K562 (cell line): ENCODE measurements at regions not wholly inside any gene's neighbourhood (a gene's known extent, or its start where the extent isn't known, plus 50 kb on each side); places are given as distances from the start of the nearest gene placed in this dataset.

ENCODE experiments used
- ATAC-seq: fragments of 200-7000 bp; cut with Tn5 transposase; 3 replicates; pipeline ENCODE4 v1.9.1; 2020; ENCODE audit warnings: moderate library complexity
- BruUV-seq: library from RNA; stranded (reverse); fragments of 400-500 nt; replicated peaks from 2 replicates; lab custom pipeline; 2021; lab: Mats Ljungman, UMichigan
- CTCF ChIA-PET: fragments of 300-600 bp; formaldehyde crosslinking; extraction: SDS; loops from one replicate; lab custom pipeline; 2021; ENCODE audit warnings: low intra/inter-chr PET ratio; lab: Yijun Ruan, JAX
- POLR2A ChIA-PET: fragments of 300-600, 350-650 bp; sonication (Branson Sonifier 250); formaldehyde crosslinking; extraction: SDS; loops from one replicate; lab custom pipeline; 2021; ENCODE audit warnings: antibody characterized with exemption, inconsistent platforms; lab: Yijun Ruan, JAX
- DNase-seq, 4 experiments: peaks; one replicate each; pipeline versions ENCODE4 v3.0.0 to v3.0.0-alpha.2; 2011 to 2018; ENCODE audit warnings: low spot score in 3 of 4, mixed read lengths in 3 of 4; ENCODE audit errors: extremely low read depth in 1 of 4
- FAIRE-seq: peaks from 2 replicates; lab custom pipeline; 2011; peaks lifted over from hg19 to GRCh38; lab: Jason Lieb, UNC
- H2AFZ ChIP-seq: 2 replicates; pipeline ENCODE4 v1.6.0; 2011; ENCODE audit warnings: low read depth, low read length, control low read depth, inconsistent platforms
- H3K27ac ChIP-seq: fragments of 200-600 bp; 3 replicates; pipeline ENCODE4 v1.8.0; 2011; ENCODE audit warnings: low read depth, mild to moderate bottlenecking, control low read depth, inconsistent platforms, low read length, moderate library complexity, mixed read lengths; ENCODE audit errors: extremely low read depth
- H3K27me3 ChIP-seq, 2 experiments: fragments of 300-600 bp in 1 of 2; 2 replicates in 1 of 2; 3 replicates in 1 of 2; pipeline versions ENCODE4 v1.6.0 to v1.8.0; 2011; ENCODE audit warnings: inconsistent platforms in 2 of 2, low read length in 2 of 2, mild to moderate bottlenecking in 1 of 2, mixed read lengths in 1 of 2, moderate library complexity in 1 of 2; ENCODE audit not compliant: control insufficient read depth in 2 of 2, insufficient read depth in 2 of 2
- H3K36me3 ChIP-seq: fragments of 300-600 bp; 3 replicates; pipeline ENCODE4 v1.8.0; 2011; ENCODE audit warnings: mild to moderate bottlenecking, low read length, inconsistent platforms; ENCODE audit not compliant: control insufficient read depth, insufficient read depth
- H3K4me1 ChIP-seq, 2 experiments: fragments of 200-600 bp in 1 of 2; replicated peaks in 1 of 2; 2 replicates in 1 of 2; 3 replicates in 1 of 2; pipeline versions ENCODE4 v1.5.1 to v1.8.0; 2011; ENCODE audit warnings: inconsistent platforms in 2 of 2, low read length in 2 of 2, mild to moderate bottlenecking in 1 of 2, mixed read lengths in 1 of 2, moderate library complexity in 1 of 2; ENCODE audit not compliant: control insufficient read depth in 2 of 2, insufficient read depth in 2 of 2
- H3K4me2 ChIP-seq: 2 replicates; pipeline ENCODE4 v1.6.1; 2011; ENCODE audit warnings: low read length, control low read depth, inconsistent platforms, mixed read lengths; ENCODE audit not compliant: insufficient read depth
- H3K4me3 ChIP-seq: fragments of 200-600 bp; sonication (generic), shearing (Covaris generic); 2 replicates; pipeline ENCODE4 v1.5.1; 2016; ENCODE audit warnings: control low read depth, inconsistent platforms
- H3K79me2 ChIP-seq: fragments of 200-600 bp; 3 replicates; pipeline ENCODE4 v1.8.0; 2011; ENCODE audit warnings: low read length, inconsistent platforms; ENCODE audit not compliant: control insufficient read depth, insufficient read depth
- H3K9ac ChIP-seq, 2 experiments: 2 replicates each; pipeline versions ENCODE4 v1.6.0 to v1.6.1; 2011; ENCODE audit warnings: low read depth in 2 of 2, low read length in 2 of 2, control low read depth in 1 of 2, inconsistent platforms in 1 of 2, mild to moderate bottlenecking in 1 of 2, mixed read lengths in 1 of 2; ENCODE audit not compliant: insufficient read depth in 1 of 2
- H3K9me1 ChIP-seq: one replicate; pipeline ENCODE4 v1.6.0; 2011; ENCODE audit warnings: inconsistent platforms, mild to moderate bottlenecking, low read length, moderate library complexity; ENCODE audit not compliant: control insufficient read depth, insufficient read depth
- H3K9me3 ChIP-seq: replicated peaks from 2 replicates; pipeline ENCODE4 v1.5.1; 2011; ENCODE audit warnings: low read depth, low read length, inconsistent platforms; ENCODE audit not compliant: control insufficient read depth, insufficient read depth
- H4K20me1 ChIP-seq: replicated peaks from 2 replicates; pipeline ENCODE4 v1.6.1; 2011; ENCODE audit warnings: low read length, inconsistent platforms, mixed read lengths; ENCODE audit not compliant: control insufficient read depth, insufficient read depth
- ARID2 ChIP-seq: fragments of 450-650 bp; IDR thresholded peaks from 2 replicates; pipeline ENCODE4 v1.6.1; 2017; ENCODE audit warnings: antibody characterized with exemption, mild to moderate bottlenecking
- CGGBP1 ChIP-seq: fragments of 250-450 bp; sonication (Bioruptor Pico); IDR thresholded peaks from 2 replicates; pipeline ENCODE4 v1.9.0; 2021; ENCODE audit warnings: mild to moderate bottlenecking
- HBP1 ChIP-seq: fragments of 450-650 bp; formaldehyde crosslinking; IDR thresholded peaks from 2 replicates; pipeline ENCODE4 v1.4.0; 2022; ENCODE audit warnings: missing genetic modification characterization
- MBD2 ChIP-seq: sonication (generic); IDR thresholded peaks from 2 replicates; pipeline ENCODE4 v1.6.1; 2016; ENCODE audit warnings: low read depth, borderline replicate concordance
- POLR2H ChIP-seq: IDR thresholded peaks from 2 replicates; pipeline ENCODE4 v1.6.1; 2016; ENCODE audit warnings: missing genetic modification characterization, low read depth, mild to moderate bottlenecking, control low read depth, missing compliant biosample characterization, moderate library complexity
- SAFB ChIP-seq: fragments of 200-400 bp; formaldehyde crosslinking; IDR thresholded peaks from 2 replicates; pipeline ENCODE4 v1.6.1; 2017; ENCODE audit warnings: low read depth, low read length, borderline replicate concordance
- SAP30 ChIP-seq: fragments of 200-600 bp; sonication (generic); IDR thresholded peaks from 2 replicates; pipeline ENCODE4 v1.6.1; 2012; ENCODE audit warnings: borderline replicate concordance, low read depth, mild to moderate bottlenecking, moderate library complexity, low read length, control low read depth, inconsistent platforms; ENCODE audit not compliant: insufficient read depth, poor library complexity, severe bottlenecking
- ZBTB12 ChIP-seq: fragments of 250-450 bp; sonication (Bioruptor Pico); IDR thresholded peaks from 2 replicates; pipeline ENCODE4 v1.4.0; 2020
- ZNF512 ChIP-seq: IDR thresholded peaks from 2 replicates; pipeline ENCODE4 v1.6.1; 2016; ENCODE audit warnings: missing genetic modification characterization, missing compliant biosample characterization
- WGBS: fragments of 100-300 bp; shearing (Covaris generic); methylation state at CpG from one replicate; pipeline ENCODE4 v1.1.6; 2016; ENCODE audit warnings: low coverage, mixed read lengths; ENCODE audit not compliant: insufficient coverage; ENCODE audit errors: missing lambda C conversion rate; 5-methylcytosine and 5-hydroxymethylcytosine counted together
- in situ Hi-C: fragments of 300-500 bp; cut with MboI; formaldehyde crosslinking; loops from 4 replicates; pipeline ENCODE4 v1.15.0; 2018; ENCODE audit warnings: inconsistent platforms, mixed read lengths
- intact Hi-C: fragments of 100-400 bp; cut with micrococcal nuclease; formaldehyde crosslinking; loops from 2 replicates; pipeline ENCODE4 v1.14.2; 2022
- TF ChIP-seq, protein P1 (sequence below): fragments of 450-650 bp; IDR thresholded peaks from 2 replicates; pipeline ENCODE4 v1.6.1; 2017; ENCODE audit warnings: antibody characterized with exemption

GRCh38 chr1:197845886-197846285 lies 56.5 kb upstream of the C1orf53 start:
- CTCF ChIA-PET, result no interaction called here
- H4K20me1 ChIP-seq, result no peaks in the 10 kb centered on the region
- H3K4me3 ChIP-seq, result no peak overlapping the region
- H3K27ac ChIP-seq, result no peak overlapping the region
- no peaks in the 10 kb centered on the region for H3K36me3 ChIP-seq
- TF ChIP-seq ZNF512 (tag) (peak; percentile 89), SAP30 (no peak), ARID2 (no peak), POLR2H (tag) (no peak), ZBTB12 (CRISPR knock-in tag) (no peak), HBP1 (0 out of 2 replicates have a peak, but pooled peaks have one; percentile 65), SAFB (no peak), CGGBP1 (CRISPR knock-in tag) (no peak), MBD2 (no peak)
- TF ChIP-seq, protein P1, sequence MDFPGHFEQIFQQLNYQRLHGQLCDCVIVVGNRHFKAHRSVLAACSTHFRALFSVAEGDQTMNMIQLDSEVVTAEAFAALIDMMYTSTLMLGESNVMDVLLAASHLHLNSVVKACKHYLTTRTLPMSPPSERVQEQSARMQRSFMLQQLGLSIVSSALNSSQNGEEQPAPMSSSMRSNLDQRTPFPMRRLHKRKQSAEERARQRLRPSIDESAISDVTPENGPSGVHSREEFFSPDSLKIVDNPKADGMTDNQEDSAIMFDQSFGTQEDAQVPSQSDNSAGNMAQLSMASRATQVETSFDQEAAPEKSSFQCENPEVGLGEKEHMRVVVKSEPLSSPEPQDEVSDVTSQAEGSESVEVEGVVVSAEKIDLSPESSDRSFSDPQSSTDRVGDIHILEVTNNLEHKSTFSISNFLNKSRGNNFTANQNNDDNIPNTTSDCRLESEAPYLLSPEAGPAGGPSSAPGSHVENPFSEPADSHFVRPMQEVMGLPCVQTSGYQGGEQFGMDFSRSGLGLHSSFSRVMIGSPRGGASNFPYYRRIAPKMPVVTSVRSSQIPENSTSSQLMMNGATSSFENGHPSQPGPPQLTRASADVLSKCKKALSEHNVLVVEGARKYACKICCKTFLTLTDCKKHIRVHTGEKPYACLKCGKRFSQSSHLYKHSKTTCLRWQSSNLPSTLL, result no peak
- POLR2A ChIA-PET, result no interaction called here
- no TSS peak for BruUV-seq
- FAIRE-seq (no peak), DNase-seq (no peak), ATAC-seq (no peak)
- H3K4me2 ChIP-seq, result no peak overlapping the region
- in situ Hi-C loops, result no loop called here
- intact Hi-C loops, result no loop called here
- no peak overlapping the region for H3K9ac ChIP-seq
- no peaks in the 10 kb centered on the region for H3K9me3 ChIP-seq
- 44% methylated on average over 1 of the region's 1 CpG for WGBS
- H3K79me2 ChIP-seq, result no peaks in the 10 kb centered on the region
- H3K27me3 ChIP-seq, result no peaks in the 10 kb centered on the region
- no peak overlapping the region for H2AFZ ChIP-seq
- H3K4me1 ChIP-seq, result peaks cover 0 to 7% of the 10 kb centered on the region in 2 experiments; a peak in 3 of 5 replicates
- H3K9me1 ChIP-seq, result no peaks in the 10 kb centered on the region
